A673 (cell line): ENCODE measurements at regions not wholly inside any gene's neighbourhood (a gene's known extent, or its start where the extent isn't known, plus 50 kb on each side); places are given as distances from the start of the nearest gene placed in this dataset.

Source experiments
- CTCF ChIP-seq: fragments of 300-800, 200-600 bp; sonication (generic); conservative IDR thresholded peaks from 2 replicates; pipeline ENCODE4 v1.5.1; 2017; ENCODE audit warnings: low read depth, mild to moderate bottlenecking, antibody characterized with exemption, low read length, moderate library complexity, mixed read lengths
- EZH2 ChIP-seq: fragments of 200-600 bp; sonication (generic); IDR thresholded peaks from 2 replicates; pipeline ENCODE4 v1.6.1; 2017; ENCODE audit warnings: borderline replicate concordance, low read depth, mild to moderate bottlenecking, mixed read lengths, antibody characterized with exemption, low read length; ENCODE audit not compliant: poor library complexity, severe bottlenecking

GRCh38 chr3:159378396-159379194, 576.7 kb downstream of the MFSD1 start:
- no peak for TF ChIP-seq CTCF
- no peak for TF ChIP-seq EZH2
